Right atrium auricular region (tissue), 2 donors: ENCODE measurements at regions not wholly inside any gene's neighbourhood (a gene's known extent, or its start where the extent isn't known, plus 50 kb on each side); places are given as distances from the start of the nearest gene placed in this dataset.

ENCODE experiments used
- DNase-seq: peaks from one replicate; pipeline ENCODE4 v3.0.0-alpha.2; 2019; ENCODE audit warnings: low spot score
- H3K27ac ChIP-seq, 2 donors: fragments of 200-600 bp; sonication (generic); 1 replicate in 1 of 2; 2 replicates in 1 of 2; pipeline ENCODE4 v1.5.1; 2016 to 2019
- H3K27me3 ChIP-seq, 2 donors: fragments of 200-600 bp; sonication (generic); one replicate each; pipeline versions ENCODE4 v1.5.1 to v1.6.0; 2017 to 2019
- H3K36me3 ChIP-seq: fragments of 200-600 bp; sonication (generic); one replicate; pipeline ENCODE4 v1.5.1; 2016
- H3K4me1 ChIP-seq, 2 donors: fragments of 200-600 bp; sonication (generic); one replicate each; pipeline versions ENCODE4 v1.5.1 to v1.6.0; 2017 to 2019
- H3K4me3 ChIP-seq, 2 donors: fragments of 200-600 bp; sonication (generic); 1 replicate in 1 of 2; 2 replicates in 1 of 2; pipeline ENCODE4 v1.5.1; 2017 to 2019; ENCODE audit warnings: mild to moderate bottlenecking in 1 of 2, moderate library complexity in 1 of 2
- H3K9me3 ChIP-seq, 2 donors: fragments of 200-600 bp; sonication (generic); one replicate each; pipeline ENCODE4 v1.5.1; 2019
- CTCF ChIP-seq, 2 donors: fragments of 200-600 bp; sonication (generic); IDR thresholded peaks; one replicate each; pipeline ENCODE4 v1.5.1; 2019; ENCODE audit warnings: antibody characterized with exemption in 2 of 2

DNA sequence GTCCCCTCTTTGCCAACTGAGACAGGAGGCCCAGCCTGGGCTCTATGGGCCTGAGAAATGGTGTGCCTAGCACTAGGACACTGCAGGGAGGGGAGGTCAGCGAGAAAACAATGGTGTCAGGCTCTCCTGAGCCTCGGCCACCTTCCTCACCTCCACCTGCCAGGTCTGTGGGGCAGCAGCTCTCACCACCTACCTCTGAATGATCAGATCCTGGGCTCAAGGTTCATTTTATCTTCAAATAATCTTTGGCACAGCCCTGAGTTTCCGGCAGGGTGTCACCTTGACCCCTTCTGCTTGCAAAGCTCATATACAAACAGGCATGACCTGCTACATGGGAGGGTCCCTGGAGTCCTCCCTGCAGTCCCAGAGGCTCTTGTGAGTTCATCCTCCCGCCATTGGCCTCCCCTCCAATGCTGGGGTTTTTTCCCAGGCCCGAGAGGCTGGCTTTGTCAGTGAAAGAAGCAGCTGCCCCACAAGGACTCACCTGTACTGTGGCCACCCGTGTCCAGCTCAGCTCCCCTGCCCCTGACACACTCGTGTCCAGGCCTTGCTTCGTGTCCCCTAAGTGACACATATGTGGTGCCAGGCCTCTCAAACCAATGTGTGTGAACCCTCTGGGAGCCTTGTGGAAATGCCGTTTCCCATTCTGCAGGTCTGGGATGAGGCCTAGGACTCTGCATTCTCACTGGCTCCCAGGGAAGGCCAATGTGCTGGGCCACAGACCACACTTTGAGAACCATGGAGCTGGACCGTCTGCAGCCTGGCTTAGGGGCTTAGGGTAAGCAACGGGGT is 176.8 kb upstream of the CIBAR2 start:
- Histone ChIP-seq H3K27me3 (no peaks in the 10 kb centered on the region), H3K9me3 (no peaks in the 10 kb centered on the region), H3K4me3 (no peak overlapping the region), H3K36me3 (no peaks in the 10 kb centered on the region), H3K27ac (no peak overlapping the region), H3K4me1 (peaks cover 0 to 41% of the 10 kb centered on the region in 2 donors)
- no peak for TF ChIP-seq CTCF (IDR thresholded peaks at IDR 0.05)
- no peak for DNase-seq

- no peaks in the 10 kb centered on the region for H3K27me3 ChIP-seq
- no peak overlapping the region for H3K27ac ChIP-seq
- H3K36me3 ChIP-seq, result no peaks in the 10 kb centered on the region
- TF ChIP-seq CTCF (IDR thresholded peaks at IDR 0.05), result no peak
- no peaks in the 10 kb centered on the region for H3K9me3 ChIP-seq
- no peak for DNase-seq
- peaks cover 0 to 41% of the 10 kb centered on the region in 2 donors for H3K4me1 ChIP-seq
- no peak overlapping the region for H3K4me3 ChIP-seq
Measured at GRCh38 chr16:85289760-85290625, 177.7 kb upstream of the CIBAR2 start.

GRCh38 chr16:85290626-85291301 is 178.5 kb upstream of the CIBAR2 start:
- no peak for TF ChIP-seq CTCF (IDR thresholded peaks at IDR 0.05)
- H3K27ac ChIP-seq, result peak overlapping the region; percentile 11 to 35
- peaks cover 0 to 39% of the 10 kb centered on the region in 2 donors for H3K4me1 ChIP-seq

DNA sequence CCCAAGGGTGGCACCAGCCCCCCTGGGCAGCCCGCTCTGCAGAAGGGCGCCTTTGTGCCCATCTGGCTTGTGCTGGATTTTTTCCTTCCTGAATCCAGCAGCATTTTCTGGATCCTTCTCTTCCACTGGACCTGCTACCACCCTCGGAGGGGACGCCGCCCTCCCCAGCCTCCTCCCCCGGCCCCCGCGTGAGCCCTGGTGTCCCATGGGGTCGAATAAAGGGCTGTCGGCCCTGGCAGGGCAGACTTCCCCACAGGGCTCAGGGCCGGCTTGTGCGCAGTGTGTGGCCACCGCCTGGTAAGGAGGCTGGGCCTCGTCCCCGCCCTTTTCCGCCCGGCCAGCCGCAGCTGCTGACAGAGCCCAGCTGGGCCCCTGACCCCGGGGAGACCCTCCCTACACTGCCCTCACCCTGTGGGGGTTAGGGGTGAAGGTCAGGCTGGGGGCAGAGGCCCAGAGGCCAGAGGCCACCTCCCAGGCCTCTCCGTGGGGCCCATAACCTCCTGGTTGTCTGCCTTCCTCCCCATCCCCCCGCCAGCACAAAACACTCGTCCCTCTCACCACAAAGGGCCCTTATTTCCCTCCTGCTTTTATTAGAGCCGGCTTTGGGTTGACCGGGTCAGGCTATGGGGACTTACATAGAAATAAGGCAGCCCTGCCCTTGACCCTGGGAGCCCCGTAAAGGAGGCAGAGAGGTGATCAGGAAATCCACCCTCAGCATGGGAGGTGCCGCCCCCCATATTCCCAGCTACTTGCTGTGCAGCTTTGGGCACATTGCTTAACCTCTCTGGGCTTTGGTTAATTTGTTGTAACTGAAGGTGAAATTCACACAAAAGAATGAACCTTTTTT is 179.3 kb upstream of the CIBAR2 start:
- no peak for DNase-seq
- Histone ChIP-seq H3K27me3 (no peaks in the 10 kb centered on the region), H3K27ac (peak overlapping the region; percentile 11 to 35), H3K9me3 (no peaks in the 10 kb centered on the region), H3K36me3 (no peaks in the 10 kb centered on the region), H3K4me1 (peaks cover 0 to 32% of the 10 kb centered on the region in 2 donors), H3K4me3 (no peak overlapping the region)
- TF ChIP-seq CTCF (IDR thresholded peaks at IDR 0.05), result no peak

More at GRCh38 chr16:85290626-85291301, 178.5 kb upstream of the CIBAR2 start:
- H3K4me3 ChIP-seq, result no peak overlapping the region
- DNase-seq, result no peak
- no peaks in the 10 kb centered on the region for H3K27me3 ChIP-seq
- no peaks in the 10 kb centered on the region for H3K9me3 ChIP-seq
- no peaks in the 10 kb centered on the region for H3K36me3 ChIP-seq

DNA sequence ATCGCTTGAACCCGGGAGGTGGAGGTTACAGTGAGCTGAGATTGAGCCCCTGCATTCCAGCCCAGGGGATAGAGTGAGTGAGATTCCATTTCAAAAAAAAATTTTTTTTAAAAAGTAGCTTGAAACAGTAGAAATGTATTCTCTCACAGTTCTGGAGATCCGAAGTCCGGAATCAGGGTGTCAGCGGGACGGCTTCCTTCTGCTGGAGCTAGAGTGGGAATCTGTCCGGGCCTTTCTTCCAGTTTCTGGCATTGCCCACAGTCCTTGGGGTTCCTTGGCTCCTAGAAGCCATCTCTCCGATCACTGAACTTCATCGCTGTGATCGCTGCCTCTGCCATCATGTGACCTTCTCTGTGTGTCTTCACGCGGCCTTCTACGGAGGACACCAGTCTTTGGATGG is 181.2 kb upstream of the CIBAR2 start:
- no peak for TF ChIP-seq CTCF (IDR thresholded peaks at IDR 0.05)
- Histone ChIP-seq H3K4me1 (peaks cover 0 to 21% of the 10 kb centered on the region in 2 donors), H3K27ac (peak overlapping the region in 1 of 2 donors; percentile 39), H3K4me3 (no peak overlapping the region), H3K9me3 (no peaks in the 10 kb centered on the region), H3K27me3 (no peaks in the 10 kb centered on the region), H3K36me3 (no peaks in the 10 kb centered on the region)
- no peak for DNase-seq
